GM18867 (cell line): ENCODE measurements at regions not wholly inside any gene's neighbourhood (a gene's known extent, or its start where the extent isn't known, plus 50 kb on each side); places are given as distances from the start of the nearest gene placed in this dataset.
"Not testable (repeated sequence)": the region's sequence is repeated elsewhere in the genome, so short reads cannot be mapped to it uniquely, and the experiment has no call there.

Experiments used
- ATAC-seq: cut with Tn5 transposase; IDR thresholded peaks from one replicate; pipeline ENCODE4 v1.9.1; 2021; ENCODE audit warnings: mild to moderate bottlenecking, moderate library complexity; ENCODE audit not compliant: unreplicated experiment

GRCh38 chr7:101707587-101707986, 78.5 kb upstream of the MYL10 start:
- ATAC-seq: no peak

DNA sequence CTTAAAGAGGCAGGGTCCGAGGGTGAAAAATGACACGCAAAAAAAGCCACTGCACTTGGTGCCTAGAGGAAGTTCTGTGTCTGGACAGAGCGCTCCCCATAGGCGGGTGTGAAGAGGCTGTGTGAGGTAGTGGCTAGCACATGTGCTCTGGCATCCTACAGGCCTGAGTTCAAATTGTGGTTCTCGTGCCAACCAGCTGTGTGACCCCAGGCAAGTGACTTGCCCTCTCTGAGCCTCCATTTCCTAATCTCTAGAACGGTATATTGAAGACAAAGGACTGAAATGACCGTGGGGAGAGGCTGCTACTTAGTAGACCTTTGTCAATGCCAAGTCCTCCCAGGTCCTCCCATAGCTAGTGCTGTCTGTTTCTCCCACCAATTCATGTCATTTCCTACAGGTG, 79.1 kb upstream of the MYL10 start:
- no peak for ATAC-seq

DNA sequence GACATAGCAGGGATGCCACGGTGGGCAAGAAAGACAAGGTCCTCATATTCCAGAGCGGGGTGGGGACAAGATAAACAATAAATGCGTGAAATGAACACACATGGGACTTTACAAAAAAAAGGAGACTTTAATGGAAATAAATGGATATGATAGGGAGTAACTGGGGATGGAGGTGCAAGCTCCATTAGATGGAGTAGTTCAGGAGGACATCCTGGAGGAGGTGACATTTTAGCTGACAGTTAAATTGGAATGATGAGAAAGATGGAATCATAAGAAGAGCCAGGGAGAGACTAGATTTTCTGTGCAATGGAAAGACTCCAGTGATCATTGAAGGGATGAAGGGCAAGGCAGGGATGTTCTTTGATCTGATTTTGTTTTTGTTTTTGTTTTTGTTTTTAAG, 83.6 kb upstream of the MYL10 start:
- no peak for ATAC-seq

DNA sequence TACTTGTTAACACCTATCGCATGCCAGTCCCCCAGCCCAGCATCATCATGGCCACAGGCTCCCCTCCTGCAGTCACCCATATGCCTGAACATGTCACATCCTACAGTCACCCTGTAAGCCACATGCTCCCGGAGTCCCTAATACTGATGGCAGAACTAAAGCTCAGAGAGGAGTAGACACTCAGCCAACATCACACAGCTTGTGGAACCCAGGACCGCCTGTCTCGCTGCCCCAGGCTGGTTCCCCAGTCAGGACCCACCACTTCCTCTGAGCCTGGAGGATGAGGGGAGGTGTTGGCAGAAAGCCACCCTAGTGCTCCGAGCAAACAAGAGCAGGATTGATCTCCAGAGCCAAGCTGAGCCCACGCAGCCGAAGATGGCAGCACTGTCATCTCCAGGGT, 85.0 kb upstream of the MYL10 start:
- ATAC-seq: no peak

DNA sequence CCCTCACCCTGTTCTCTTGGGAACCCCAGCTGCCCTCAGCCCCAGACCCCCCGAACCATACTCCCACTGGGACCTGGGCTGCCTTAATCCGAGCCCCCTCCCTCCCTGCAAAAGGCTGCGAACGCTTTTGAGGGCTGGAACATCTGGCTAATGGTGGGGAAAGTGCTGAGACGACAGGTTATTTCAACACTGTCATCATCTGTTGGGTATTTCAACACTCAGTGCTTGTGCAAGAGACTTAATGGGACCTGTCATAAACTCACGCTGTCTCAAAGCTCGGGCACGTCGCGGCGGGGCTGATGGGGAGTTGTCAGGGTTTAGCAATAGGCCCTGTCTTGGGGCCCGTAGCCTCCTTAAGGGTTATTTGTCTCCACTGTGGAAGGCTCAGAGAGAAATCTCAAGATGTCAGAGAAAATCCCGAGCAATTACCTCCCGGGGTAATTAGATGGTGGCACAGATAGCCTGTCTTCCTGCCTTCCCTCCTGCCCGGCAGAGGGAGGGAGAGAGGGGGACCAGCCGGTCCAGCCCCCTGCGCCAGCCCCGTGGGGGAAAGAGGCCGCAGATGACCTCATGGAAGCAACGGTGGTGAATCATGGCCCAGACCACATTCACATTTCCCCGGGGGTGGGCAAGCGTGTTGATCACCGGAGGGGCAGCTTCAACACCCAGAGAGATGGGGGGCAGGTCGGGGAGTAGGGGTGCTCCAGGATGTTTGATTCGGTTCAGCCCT, 88.7 kb upstream of the MYL10 start:
- ATAC-seq: no peak

DNA sequence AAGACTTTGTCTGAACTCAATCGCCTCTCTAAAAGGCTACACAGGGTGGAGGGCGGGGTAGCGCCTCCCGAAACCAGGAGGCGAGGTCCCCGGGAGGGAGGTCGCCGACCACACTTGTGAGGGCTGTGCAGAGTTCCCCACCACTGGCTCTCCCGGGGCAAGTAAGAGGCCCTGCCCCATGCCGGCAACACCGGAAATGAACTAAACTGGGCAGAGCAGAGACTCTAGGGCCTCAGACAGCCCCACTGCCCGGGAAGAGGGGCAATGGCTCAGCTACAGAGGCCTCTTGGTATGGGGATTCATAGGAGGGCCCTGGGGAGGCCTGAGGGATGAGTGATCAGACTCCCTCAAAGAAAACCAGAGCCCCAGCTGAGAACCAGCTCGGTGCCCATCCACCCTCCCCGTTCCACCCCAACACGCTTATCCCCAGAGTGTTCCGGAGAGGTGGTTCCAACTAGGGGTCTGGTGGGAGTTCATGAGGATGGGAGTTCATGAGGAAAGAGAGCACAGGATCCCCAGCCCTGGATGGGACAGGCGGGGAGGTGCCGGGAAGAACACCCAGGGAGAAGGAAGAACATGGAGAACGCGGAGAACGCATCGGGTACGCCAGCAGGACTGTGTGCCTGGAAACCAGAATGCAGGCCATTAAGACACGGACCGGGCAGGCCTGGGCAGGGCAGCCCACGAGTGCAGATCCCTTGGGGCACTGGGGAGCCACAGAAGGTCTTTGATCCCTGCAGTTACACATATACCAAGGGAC, 89.4 kb upstream of the MYL10 start:
- no peak for ATAC-seq

- no peak for ATAC-seq
These were observed 90.0 kb upstream of the MYL10 start for GRCh38 chr7:101719123-101719470.

DNA sequence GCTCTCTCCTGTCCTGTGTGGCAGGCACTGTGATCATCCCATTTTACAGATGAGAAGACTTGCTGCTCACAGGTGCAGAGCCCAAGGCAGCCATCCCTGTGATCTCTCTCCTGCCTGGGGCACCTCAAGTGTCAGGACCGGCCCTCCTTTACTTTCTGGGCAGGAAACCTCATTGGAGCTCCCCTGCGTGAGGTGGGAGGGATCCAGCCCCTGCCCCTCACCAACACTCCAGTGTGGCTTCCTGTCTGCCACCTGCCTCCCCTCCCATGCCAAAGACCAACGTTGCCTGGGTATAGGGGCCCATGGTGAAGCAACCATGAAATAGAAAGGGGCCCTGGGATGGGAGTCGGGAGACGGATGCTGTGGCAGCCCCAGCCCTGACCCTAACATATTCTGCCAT, 91.2 kb upstream of the MYL10 start:
- no peak for ATAC-seq

DNA sequence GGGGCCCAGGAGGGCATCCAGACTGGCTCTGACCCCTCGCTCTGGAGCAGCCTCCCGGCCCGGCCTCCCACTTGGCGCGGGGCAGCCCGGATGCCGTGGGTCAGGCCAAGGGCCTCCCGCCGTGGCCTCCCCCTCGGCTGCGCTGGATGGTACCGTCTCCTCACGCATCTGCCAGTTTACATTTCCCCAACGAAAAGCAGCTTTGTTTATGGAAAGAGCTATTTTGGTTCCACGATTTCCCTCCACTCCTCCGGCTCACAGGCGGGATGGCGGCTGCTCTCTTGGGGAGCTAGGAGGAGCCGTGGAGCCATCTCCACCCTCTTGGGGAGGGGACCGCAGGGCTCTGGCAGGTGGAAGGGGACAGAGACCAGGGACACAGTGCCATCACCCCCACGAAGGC, 93.2 kb upstream of the MYL10 start:
- ATAC-seq: no peak

GRCh38 chr7:101723835-101724234, 93.6 kb upstream of the CUX1 start:
- ATAC-seq: no peak

- no peak for ATAC-seq
These were observed 92.5 kb upstream of the CUX1 start for GRCh38 chr7:101724957-101725356.

GRCh38 chr7:101725921-101726320, 91.5 kb upstream of the CUX1 start:
- no peak for ATAC-seq

- no peak for ATAC-seq
These were observed 90.2 kb upstream of the CUX1 start for GRCh38 chr7:101727184-101727583.

- no peak for ATAC-seq
These were observed 89.3 kb upstream of the CUX1 start for GRCh38 chr7:101728128-101728527.

DNA sequence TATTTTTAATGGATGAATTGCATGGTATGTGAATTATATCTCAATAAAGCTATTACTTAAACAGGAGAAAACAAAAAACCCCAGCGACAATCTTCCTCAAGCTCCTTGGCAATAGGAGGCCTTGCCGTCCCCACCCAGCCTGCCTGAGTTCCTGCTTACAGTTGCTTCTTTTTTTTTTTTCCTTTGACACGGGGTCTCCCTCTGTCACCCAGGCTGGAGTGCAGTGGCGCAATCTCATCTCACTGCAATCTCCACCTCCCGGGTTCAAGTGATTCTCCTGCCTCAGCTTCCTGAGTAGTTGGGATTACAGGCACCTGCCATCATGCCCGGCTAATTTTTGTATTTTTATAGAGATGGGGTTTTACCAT, 88.6 kb upstream of the CUX1 start:
- ATAC-seq: not testable (repeated sequence)

DNA sequence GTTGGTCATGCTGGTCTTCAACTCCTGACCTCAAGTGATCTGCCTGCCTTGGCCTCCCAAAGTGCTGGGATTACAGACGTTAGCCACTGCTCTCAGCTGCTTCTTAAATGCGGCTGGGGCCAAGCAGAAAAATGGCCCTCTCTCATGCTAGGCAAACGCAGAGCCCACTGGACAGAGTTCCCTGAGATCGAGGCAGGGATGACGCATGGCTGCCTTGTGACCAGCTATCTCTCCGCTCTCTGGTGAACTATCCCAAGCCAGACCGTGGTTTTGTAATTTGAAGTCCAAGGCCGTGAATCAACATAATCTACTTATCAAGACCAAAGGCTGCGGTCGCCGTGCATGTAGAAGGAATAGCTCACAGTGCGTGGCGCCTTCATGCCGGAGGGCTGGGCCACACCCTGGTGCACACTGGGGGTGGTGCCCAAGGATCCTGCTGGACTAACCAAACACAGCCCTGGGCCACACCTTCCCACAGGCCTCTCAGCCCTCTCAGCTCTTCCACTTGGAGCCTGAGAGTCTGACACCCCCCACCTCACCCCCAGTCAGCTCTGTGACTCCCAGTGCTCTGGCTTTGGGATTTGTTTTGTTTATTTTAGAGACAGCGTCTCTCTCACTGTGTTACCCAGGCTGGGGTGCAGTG, 88.1 kb upstream of the CUX1 start:
- no peak for ATAC-seq

DNA sequence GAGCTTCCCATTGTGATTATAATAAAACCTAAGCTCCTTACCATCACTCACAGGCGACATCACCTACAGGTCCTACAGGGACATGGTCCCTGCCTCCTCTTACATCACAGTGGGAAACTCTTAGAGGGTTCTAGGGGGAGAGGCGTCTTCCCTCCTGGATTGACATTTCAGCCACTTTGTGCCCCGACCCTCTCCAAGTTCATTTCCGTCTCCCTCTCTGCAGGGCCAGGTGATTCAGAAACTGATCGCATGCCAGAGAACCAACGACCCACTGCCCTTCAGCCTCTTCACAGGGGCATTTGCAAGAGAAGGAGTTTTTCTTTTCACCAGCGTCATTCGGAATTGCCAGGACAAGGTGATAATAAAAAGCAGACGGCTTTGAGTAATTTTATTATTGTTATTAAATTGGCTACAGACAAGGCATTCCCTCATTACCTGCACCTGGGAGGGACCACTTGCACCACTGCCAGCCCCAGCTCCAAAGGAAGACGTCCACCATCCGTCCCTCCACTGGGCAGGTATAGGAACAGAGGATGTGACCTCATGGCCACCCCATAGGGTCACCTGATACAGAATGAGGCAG, 85.8 kb upstream of the CUX1 start:
- no peak for ATAC-seq

- ATAC-seq: no peak
These were observed 83.5 kb upstream of the CUX1 start for GRCh38 chr7:101733713-101734475.

DNA sequence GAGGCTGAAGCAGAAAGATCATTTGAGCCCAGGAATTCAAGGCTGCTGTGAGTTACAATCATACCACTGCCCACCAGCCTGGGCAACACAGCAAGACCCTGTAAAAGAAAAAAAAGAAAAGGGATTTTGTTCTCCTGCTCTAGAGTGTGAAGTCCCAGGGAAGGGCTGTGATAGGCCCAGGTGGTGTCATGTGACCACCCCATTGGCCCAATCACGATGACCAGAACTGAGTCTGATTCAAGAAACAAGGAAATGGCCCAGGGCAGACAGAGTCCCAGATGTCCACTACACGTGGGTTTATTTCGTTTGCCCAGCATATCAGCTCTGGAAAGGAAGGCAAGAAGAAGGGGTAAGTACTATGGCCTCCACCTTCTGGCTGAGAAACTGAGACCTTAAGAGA, 81.3 kb upstream of the CUX1 start:
- ATAC-seq: no peak

GRCh38 chr7:101739775-101740398, 77.5 kb upstream of the CUX1 start:
- ATAC-seq: no peak
